ENCODE measurements at regions not wholly inside any gene's neighbourhood (a gene's known extent, or its start where the extent isn't known, plus 50 kb on each side); places are given as distances from the start of the nearest gene placed in this dataset.

DNA sequence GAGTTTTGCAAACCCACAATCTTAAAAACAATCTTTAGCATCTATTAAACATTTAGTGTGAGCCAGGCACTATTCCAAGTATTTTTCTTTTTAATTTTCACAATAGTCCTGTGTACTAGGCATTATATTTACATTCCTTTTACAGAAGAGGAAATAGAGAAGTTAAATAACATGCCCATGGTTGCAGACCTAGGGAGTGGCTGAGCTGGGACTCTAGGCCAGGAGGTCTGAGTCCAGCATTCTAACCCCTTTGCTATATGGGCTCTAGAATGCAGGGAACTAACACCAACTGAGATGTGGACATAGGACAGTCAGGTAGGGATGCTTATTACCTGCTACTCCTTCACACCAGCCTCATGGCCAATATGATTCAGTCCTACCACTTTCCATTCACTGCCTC is 243.8 kb downstream of the XPNPEP1 start:
- Histone ChIP-seq H3K9ac (ENCODE audit: low read length) (no peak overlapping the region), H3K36me3 (replicated peaks in 1 of 2; ENCODE audit: control extremely low read depth in 1 of 2, control insufficient read depth in 1 of 2, extremely low read depth in 1 of 2, insufficient read depth in 2 of 2, low read length in 1 of 2) (no peaks in the 10 kb centered on the region), H3K27me3 (replicated peaks in 1 of 4; ENCODE audit: control extremely low read depth in 1 of 4, control insufficient read depth in 3 of 4, insufficient read depth in 4 of 4, low read length in 3 of 4) (no peaks in the 10 kb centered on the region), H3K4me2 (replicated peaks; ENCODE audit: low read depth, low read length, poor library complexity, severe bottlenecking) (no peak overlapping the region), H3K4me3 (ENCODE audit: control extremely low read depth in 1 of 5, extremely low read depth in 1 of 5, insufficient read depth in 1 of 5, low read depth in 2 of 5, low read length in 4 of 5) (no peak overlapping the region), H3K9me3 (ENCODE audit: control extremely low read depth in 1 of 3, control insufficient read depth in 2 of 3, insufficient read depth in 1 of 3, low read length in 2 of 3) (no peaks in the 10 kb centered on the region), H4K20me1 (ENCODE audit: control insufficient read depth, insufficient read depth, low read length, poor library complexity, severe bottlenecking) (no peaks in the 10 kb centered on the region), H3K79me2 (ENCODE audit: control insufficient read depth, insufficient read depth, low read length) (no peaks in the 10 kb centered on the region), H2AFZ (ENCODE audit: insufficient read depth, low read depth, low read length, poor library complexity, severe bottlenecking) (no peak overlapping the region), H3K4me1 (ENCODE audit: control insufficient read depth in 2 of 2, insufficient read depth in 2 of 2, low read length in 2 of 2) (no peaks in the 10 kb centered on the region), H3K27ac (ENCODE audit: low read length in 2 of 2) (no peak overlapping the region)
- no peak for DNase-seq
- Mint-ChIP-seq H3K27ac (no peak overlapping the region), H3K4me1 (no peaks in the 10 kb centered on the region), H3K9me3 (ENCODE audit: insufficient read depth) (no peaks in the 10 kb centered on the region), H3K27me3 (no peaks in the 10 kb centered on the region), H3K4me3 (no peak overlapping the region)
- ChIA-PET POLR2A (no interaction called here), CTCF (no interaction called here)
- ATAC-seq (ENCODE audit: low read depth): no peak
- TF ChIP-seq EZH2 (IDR thresholded peaks at IDR 0.05; ENCODE audit: borderline replicate concordance, insufficient read depth, low read depth, low read length, poor library complexity, severe bottlenecking): no peak
- TF ChIP-seq, protein P1, sequence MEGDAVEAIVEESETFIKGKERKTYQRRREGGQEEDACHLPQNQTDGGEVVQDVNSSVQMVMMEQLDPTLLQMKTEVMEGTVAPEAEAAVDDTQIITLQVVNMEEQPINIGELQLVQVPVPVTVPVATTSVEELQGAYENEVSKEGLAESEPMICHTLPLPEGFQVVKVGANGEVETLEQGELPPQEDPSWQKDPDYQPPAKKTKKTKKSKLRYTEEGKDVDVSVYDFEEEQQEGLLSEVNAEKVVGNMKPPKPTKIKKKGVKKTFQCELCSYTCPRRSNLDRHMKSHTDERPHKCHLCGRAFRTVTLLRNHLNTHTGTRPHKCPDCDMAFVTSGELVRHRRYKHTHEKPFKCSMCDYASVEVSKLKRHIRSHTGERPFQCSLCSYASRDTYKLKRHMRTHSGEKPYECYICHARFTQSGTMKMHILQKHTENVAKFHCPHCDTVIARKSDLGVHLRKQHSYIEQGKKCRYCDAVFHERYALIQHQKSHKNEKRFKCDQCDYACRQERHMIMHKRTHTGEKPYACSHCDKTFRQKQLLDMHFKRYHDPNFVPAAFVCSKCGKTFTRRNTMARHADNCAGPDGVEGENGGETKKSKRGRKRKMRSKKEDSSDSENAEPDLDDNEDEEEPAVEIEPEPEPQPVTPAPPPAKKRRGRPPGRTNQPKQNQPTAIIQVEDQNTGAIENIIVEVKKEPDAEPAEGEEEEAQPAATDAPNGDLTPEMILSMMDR (IDR thresholded peaks at IDR 0.05): no peak
- intact Hi-C loops (cut with micrococcal nuclease): no loop called here

DNA sequence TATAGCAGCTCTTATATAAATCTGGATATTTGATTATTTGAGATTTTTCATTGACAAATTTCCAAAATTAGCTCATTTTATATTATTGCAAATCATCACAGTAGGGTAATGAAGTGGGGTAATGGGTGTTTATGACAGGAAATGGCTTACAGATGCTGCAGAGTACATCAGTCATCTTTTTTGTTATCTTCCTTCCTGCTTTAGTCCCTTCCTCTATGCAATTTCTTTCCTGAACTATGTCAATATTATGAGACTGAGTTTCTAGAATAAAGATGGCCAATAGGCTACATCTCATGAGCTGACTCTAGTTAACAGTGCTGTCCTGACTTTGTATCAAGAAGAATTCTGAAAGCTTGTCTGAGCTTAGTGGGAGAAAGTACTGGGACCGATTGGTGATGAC is 244.5 kb downstream of the XPNPEP1 start:
- no CpG with 5 or more reads among the region's 1 CpG for WGBS (ENCODE audit: insufficient coverage)
- H3K27ac ChIP-seq (ENCODE audit: low read length in 2 of 2): no peak overlapping the region

More for the DNA sequence above, 244.5 kb downstream of the XPNPEP1 start:
- Mint-ChIP-seq H3K4me3 (no peak overlapping the region), H3K9me3 (ENCODE audit: insufficient read depth) (no peaks in the 10 kb centered on the region), H3K27ac (no peak overlapping the region), H3K4me1 (no peaks in the 10 kb centered on the region), H3K27me3 (no peaks in the 10 kb centered on the region)
- TF ChIP-seq, protein P1 (IDR thresholded peaks at IDR 0.05): no peak
- TF ChIP-seq EZH2 (IDR thresholded peaks at IDR 0.05; ENCODE audit: borderline replicate concordance, insufficient read depth, low read depth, low read length, poor library complexity, severe bottlenecking): no peak
- Histone ChIP-seq H4K20me1 (ENCODE audit: control insufficient read depth, insufficient read depth, low read length, poor library complexity, severe bottlenecking) (no peaks in the 10 kb centered on the region), H3K4me2 (replicated peaks; ENCODE audit: low read depth, low read length, poor library complexity, severe bottlenecking) (no peak overlapping the region), H3K27me3 (replicated peaks in 1 of 4; ENCODE audit: control extremely low read depth in 1 of 4, control insufficient read depth in 3 of 4, insufficient read depth in 4 of 4, low read length in 3 of 4) (no peaks in the 10 kb centered on the region), H3K79me2 (ENCODE audit: control insufficient read depth, insufficient read depth, low read length) (no peaks in the 10 kb centered on the region), H3K9ac (ENCODE audit: low read length) (no peak overlapping the region), H3K4me3 (ENCODE audit: control extremely low read depth in 1 of 5, extremely low read depth in 1 of 5, insufficient read depth in 1 of 5, low read depth in 2 of 5, low read length in 4 of 5) (no peak overlapping the region), H2AFZ (ENCODE audit: insufficient read depth, low read depth, low read length, poor library complexity, severe bottlenecking) (no peak overlapping the region), H3K36me3 (replicated peaks in 1 of 2; ENCODE audit: control extremely low read depth in 1 of 2, control insufficient read depth in 1 of 2, extremely low read depth in 1 of 2, insufficient read depth in 2 of 2, low read length in 1 of 2) (no peaks in the 10 kb centered on the region), H3K4me1 (ENCODE audit: control insufficient read depth in 2 of 2, insufficient read depth in 2 of 2, low read length in 2 of 2) (no peaks in the 10 kb centered on the region), H3K9me3 (ENCODE audit: control extremely low read depth in 1 of 3, control insufficient read depth in 2 of 3, insufficient read depth in 1 of 3, low read length in 2 of 3) (no peaks in the 10 kb centered on the region)
- intact Hi-C loops (cut with micrococcal nuclease): no loop called here
- POLR2A ChIA-PET: no interaction called here
- CTCF ChIA-PET: no interaction called here
- DNase-seq (no peak), ATAC-seq (ENCODE audit: low read depth) (no peak)

Data from B cell (primary cell).